NCI-H2196 treated with DMSO at 0.1 percent for 48 hours (cell line): ENCODE measurements at regions not wholly inside any gene's neighbourhood (a gene's known extent, or its start where the extent isn't known, plus 50 kb on each side); places are given as distances from the start of the nearest gene placed in this dataset.
"Not testable (repeated sequence)": the region's sequence is repeated elsewhere in the genome, so short reads cannot be mapped to it uniquely, and the experiment has no call there.

Source experiments
- DNase-seq: peaks from one replicate; lab custom pipeline; 2025; ENCODE audit not compliant: unreplicated experiment; lab: John Stamatoyannopoulos, UW

DNA sequence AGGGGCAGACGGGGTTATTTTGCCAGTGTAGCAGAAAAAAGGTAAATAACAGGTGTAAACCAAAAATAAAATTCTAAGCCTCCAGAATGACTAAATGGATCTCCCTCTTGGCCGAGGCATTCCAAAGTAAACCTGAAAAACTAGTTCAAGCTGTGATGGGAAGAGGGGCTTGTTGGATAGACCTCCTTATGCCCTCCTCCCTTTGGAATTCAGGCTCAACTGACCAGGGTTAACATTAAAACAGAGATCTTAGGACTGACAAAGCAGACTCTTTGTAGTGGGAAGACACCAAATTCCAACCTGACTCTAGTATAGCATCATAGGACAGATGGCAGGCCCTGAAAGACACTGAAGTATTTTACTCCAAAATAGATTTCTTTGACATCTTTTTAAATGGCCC, 113.8 kb upstream of the ITGB1 start:
- DNase-seq = no peak

DNA sequence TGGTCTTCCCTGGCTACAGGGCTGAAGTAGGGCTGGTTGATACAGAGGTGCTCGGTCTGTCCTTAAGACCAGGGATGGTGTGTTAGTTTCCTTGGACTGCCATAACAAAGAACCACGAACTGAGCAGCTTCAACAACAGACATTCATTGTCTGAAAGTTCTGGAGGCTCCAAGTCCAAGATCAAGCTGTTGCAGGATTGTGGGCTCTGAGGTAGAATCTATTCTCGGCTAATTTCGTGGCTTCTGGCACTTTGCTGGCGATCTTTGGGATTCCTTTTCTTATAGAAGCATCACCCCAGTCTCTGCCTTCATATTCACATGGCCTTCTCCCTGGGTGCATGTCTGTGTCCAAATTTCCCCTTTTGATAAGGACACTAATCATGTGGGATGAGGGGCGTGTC, 112.1 kb upstream of the ITGB1 start:
- no peak for DNase-seq

DNA sequence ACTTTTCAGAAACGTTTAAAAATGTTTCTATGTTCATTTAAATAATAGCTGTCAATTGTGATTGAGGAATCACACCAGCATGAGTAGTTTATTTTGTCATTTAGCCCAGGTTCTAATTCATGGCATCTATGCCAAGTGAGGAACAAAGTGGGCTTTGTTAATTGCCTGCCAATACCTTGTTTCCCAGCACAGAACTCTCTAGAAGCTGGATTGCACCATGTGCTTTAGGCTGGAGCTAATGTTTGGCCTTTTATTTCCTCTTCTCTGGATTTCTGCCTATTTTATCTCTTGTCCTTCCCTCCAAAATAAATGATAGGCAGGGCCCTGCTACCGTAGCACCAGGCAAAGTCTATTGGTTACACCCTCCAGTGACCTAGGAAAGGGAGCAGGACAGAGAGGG, 109.9 kb upstream of the ITGB1 start:
- DNase-seq = no peak

DNA sequence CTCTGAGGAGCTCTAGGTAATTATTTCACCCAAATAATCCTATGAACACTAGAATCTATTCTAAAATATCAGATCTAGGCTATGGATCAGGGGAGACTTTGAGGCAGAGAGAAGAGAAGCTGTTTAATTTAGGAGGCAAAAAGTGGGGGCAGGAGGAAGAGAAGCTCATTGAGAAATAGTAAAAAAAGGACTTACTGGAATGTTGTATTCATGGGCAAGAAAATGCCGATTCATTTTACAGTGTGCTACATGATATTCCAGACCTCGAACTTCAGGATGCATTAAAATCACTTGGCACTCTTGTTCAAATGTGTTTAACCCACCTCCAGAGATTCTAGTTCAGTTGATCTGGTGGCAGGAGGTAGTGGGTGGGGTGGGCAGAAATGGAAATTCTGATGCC, 109.5 kb upstream of the ITGB1 start:
- no peak for DNase-seq

DNA sequence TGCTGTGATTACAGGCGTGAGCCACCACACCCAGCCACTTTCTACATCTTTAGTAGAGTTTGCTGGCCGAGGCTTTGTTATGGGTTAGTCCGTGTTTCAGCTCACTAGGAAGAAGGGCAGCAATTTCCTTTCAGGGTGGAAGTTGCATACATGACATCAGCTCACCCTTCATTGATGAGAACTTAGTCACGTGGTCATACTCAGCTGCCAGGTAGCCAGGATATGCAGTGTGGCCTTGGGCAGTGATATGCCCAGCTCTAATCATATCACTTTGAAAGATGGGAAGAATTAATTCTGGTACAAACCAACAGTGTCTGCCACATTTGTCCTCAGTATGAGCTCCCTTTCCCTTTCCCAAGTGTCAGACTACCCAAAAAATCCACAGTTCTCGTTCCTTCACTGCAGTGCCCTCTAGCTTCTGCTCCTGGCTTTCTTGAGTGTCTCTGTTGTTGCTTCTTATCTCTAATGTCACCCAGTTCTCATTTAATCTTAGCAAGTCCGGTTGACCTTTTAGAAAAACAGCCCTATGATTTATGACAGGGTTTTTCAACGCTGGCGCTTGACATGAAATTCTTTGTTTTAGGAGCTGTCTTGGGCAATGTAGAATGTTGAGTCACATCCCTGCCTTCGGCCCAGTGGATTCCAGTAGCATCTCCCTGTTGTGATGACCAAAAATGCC, 108.7 kb upstream of the ITGB1 start:
- DNase-seq = no peak

DNA sequence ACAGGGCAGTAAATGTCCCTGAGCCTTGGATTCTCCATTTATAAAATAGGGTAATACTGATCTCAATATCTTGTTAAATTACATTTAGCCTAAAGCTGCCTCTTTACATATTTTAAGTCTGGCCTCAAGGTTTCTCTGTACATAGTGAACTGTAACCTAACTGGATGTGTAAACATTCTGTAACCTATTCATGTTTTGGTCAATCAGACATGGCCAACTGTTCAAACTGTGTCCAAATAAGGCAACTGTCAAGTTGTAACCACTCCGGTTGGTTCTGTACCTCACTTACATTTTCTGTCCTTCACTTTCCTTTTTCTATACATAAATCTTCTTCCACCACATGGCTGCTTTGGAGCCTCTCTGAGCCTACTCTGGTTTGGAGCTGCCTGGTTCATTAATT, 107.1 kb upstream of the ITGB1 start:
- DNase-seq = no peak

DNA sequence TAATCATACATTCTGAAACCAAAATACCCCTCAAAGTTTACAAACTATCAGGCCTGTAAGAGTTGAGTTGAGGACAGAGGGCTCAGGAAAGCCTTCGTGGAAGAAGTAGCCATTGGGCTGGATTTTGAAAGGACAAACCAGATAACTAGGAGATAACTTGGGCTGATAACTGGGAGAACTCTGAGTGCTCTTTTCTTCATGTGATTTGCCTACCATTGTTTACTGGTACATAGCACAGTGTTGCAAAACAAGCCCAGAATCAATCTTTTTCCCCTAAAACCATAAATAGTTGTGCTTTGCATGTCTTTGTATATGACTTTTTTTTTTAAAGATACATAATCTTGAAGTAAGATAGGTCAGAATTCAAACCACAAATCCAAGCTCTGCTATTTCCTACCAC, 106.7 kb upstream of the ITGB1 start:
- DNase-seq = no peak

DNA sequence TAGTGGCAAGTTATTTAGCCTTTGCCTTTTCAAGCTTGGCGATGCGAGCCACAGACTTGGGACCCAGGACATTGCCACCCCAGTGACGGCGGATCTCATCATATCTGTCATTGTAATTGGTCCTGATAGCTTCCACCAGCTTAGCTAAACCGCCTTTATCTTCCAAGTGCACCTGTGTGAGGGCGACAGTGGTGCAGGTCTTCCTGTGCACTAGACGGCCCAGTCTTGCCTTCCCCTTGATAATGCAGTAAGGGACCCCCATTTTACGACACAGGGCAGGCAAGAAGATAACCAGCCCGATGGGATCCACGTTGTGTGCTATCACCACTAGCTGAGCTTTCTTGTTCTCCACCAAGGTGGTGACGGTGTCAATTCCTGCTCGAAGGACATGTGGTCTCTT, 99.6 kb upstream of the ITGB1 start:
- no peak for DNase-seq

DNA sequence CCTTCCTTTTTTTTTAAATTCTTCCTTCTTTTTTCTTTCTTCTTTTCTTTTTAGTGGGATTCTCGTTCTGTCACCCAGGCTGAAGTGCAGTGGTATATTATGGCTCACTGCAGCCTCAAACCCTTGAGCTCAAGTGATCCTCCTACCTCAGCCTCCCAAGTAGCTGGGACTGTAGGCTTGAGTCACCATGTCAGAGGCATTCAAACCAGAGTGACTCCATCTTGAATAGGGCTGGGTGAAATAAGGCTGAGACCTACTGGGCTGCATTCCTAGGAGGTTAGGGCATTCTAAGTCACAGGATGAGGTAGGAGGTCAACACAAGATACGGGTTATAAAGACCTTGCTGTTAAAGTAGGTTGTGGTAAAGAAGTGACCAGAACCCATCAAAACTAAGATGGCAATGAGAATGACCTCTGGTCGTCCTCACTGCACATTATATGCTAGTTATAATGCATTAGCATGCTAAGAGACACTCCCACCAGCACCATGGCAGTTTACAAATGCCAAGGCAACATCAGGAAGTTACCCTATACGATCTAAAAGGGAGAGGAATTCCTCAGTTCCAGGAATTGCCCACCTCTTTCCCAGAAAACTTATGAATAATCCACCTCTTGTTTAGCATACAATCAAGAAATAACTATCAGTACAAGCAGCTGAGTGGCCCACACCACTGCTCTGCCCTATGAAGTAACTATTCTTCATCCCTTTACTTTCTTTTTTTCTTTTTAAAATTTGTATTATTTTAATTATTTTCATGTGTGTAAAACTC, 99.0 kb upstream of the ITGB1 start:
- no peak for DNase-seq

DNA sequence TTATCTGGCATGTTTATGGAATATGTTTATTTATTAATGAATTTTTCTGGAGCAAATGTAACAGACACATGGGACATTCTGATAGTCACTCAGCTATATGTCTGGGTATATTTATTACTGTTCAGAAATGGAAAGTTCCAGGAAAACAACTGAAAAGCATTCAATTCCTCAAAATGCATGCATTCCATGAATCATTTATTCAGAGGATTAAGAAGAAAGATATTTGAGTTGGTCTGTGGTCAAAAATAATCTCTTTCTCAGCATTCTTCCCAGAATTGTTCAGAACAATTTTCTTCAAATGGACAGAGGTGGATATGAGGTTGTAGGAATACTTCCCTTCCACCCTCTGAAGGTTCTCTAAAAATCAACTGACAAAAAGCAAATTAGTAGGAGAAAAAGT, 97.6 kb upstream of the ITGB1 start:
- no peak for DNase-seq

DNA sequence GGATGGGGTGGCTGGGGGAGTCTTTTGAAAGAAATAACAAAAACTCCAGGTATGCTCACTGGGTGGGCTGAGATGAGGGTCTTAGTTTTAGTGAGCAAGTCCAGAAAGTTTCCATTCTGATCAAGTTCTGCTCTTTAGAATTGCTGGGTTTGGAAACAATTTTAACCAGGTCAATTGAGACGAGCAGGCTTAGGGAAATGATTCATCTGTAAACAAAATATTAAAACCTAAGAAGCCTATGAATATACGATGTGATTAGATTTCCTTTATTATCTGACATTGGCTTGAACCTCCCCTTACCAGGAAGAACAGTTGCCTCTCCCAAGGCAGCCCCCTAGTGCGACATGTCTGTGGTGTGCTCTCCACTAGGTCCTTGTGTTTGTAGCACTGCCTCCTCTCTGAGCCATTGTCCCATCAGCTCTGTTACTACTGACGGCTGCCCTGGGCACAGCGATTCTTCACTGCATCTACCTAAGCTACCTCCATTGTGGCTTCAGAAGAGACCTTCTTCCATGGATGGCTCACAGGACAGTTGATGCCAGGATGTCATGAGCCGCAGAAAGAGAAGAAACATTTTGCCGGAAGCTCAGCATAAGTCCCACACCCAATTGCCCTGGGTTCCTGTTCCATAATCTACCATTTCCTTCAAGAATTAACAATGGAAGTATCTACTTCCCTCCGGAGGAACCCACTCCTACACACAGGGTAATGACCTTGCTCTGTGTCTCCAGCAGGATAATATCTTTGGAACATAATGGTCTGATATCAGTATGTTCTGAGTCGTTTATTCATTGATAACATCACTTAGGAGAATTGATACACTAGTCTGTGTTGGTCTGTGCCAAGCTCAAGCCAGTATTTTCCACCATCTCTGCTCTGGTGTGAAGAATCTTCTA, 95.1 kb upstream of the ITGB1 start:
- no peak for DNase-seq

DNA sequence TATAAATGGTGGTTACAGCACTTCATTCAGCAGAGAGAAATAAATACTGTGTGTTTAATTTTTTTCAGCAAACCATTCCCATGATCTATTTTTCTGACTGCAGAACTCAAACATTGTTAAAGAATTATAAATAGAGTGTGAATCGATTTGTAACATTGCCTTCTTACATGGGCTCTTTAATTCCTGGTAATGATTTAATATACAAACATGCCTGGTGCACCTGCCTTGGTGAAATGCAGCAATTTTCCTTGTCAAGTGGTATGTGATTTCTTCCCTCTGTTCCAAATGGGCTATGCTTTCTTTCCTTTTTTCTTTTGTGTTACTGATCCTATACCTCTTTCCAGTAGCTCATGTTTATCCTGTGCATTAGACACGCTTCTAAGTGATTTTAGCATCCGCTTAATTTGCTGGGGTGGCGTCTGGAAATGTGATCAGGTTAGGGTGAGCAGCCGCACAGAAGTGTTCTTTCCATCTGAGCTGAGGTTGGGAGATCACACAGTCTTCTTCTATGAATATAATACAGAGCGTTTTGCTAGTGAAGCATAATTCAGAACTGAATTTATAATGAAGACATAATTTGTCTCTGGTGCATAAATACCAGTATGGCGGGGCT, 94.3 kb upstream of the ITGB1 start:
- no peak for DNase-seq

DNA sequence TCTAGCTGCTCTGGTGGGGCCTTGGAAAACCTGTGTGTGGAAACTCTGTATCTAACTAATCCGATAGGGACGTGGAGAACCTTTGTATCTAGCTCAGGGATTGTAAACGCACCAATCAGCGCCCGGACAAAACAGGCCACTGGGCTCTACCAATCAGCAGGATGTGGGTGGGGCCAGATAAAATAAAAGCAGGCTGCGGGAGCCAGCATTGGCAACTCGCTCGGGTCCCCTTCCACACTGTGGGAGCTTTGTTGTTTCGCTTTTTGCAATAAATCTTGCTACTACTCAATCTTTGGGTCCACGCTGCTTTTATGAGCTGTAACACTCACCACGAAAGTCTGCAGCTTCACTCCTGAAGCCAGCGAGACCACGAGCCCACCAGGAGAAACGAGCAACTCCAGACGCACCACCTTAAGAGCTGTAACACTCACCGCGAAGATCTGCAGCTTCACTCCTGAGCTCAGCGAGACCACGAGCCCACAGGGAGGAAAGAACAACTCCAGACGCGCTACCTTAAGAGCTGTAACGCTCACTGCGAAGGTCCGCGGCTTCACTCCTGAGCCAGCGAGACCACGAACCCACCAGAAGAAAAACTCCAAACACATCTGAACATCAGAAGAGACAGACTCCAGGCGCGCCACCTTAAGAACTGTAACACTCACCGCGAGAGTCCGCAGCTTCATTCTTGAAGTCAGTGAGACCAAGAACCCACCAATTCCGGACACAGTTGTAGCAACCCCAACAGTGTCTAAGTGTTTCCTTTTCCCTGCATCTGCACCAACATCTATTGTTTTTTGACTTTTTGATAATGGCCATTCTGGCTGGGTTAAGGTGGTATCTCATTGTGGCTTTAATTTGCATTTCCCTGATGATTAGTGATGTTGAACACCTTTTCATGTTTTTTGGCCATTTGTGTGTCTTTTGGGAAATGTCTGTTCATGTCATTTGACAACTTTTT, 92.2 kb upstream of the ITGB1 start:
- DNase-seq = not testable (repeated sequence)

DNA sequence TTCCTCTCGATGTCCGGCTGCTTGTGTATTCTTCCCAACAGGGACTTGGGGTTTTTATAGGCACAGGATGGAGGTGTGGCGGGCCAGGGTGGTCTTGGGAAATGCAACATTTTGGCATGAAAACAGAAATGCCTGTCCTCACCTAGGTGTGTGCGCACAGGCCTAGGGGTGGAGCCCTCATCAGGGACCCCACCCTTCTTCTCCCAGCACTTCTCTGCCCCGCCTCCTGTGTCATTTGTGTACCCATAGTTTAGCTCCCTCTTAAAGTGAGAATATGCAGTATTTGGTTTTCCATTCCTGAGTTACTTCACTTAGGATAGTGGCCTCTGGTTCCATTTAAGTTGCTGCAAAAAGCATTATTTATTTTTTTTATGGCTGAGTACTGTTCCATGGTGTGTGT, 90.2 kb upstream of the ITGB1 start:
- DNase-seq = no peak

DNA sequence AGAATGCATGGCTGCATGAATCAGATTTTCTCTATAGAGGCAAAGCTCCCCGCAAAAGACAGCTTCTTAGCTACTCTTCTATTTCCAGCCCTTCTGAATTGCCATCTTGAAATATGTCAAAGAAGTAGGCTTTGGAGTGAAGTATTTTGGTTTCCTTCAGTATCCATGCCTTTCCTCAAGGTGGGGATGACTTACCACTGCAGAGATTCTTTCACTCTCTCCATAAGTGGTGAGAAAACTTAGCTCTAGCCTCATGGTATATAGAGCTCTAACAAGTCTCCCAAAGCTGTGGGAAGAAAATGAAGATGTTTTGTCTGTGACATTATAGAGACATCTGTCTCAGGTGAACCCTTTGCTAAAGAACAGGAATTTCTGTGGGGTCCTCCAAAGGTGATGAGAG, 89.6 kb upstream of the ITGB1 start:
- no peak for DNase-seq

DNA sequence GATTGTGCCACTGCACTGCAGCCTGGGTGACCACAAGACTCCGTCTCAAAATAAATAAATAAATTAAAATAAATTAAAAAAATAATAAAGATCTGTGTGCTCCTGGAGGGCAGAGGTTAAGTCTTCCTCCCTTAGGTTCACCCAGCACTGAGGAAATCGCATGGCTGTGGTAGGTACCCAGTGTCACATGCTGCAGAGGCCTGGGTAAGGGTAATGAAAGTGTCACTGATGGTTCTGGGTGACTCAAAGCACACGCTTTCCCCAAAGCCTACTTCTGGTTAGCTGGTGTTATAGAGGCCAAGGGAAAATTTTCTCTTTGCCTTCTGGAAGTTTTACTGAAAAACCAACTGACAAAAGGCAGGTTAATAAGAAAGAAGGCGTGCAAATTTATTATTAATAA, 88.8 kb upstream of the ITGB1 start:
- DNase-seq = no peak

DNA sequence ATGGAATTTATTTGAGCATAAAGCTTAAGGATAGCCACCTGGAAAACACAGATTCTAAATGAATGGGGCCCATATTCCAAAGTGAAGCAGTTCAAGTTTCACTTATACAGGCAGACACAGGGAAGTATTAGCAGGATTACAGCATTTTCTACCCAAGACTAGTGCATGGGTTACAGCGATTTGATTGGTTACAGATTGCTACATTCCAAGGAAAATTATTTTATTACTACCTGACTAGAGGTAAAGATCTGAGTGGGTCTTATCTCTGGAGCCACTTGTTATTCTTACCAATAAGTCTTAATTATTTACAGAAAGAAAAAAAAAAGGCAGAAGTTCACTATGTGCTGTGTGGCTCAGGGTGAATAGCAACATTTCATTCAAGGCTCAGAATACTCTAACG, 87.4 kb upstream of the ITGB1 start:
- no peak for DNase-seq

DNA sequence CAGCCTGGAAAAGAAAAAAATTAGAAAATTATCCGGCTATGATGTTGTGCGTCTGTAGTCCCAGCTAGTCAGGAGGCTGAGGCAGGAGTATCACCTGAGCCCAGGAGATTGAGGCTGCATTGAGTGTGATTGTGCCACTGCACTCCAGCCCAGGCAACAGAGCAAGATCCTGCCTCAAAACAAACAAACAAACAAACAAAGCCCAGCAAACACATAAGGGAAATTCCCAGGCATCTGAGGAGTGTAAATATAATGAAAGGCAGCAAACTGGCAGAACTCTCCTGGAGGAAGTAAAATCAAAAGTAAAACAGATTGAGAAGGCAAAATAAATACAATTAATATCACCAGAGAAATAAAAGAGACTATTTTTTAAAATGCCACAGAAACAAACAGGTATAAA, 84.5 kb upstream of the ITGB1 start:
- DNase-seq = no peak

DNA sequence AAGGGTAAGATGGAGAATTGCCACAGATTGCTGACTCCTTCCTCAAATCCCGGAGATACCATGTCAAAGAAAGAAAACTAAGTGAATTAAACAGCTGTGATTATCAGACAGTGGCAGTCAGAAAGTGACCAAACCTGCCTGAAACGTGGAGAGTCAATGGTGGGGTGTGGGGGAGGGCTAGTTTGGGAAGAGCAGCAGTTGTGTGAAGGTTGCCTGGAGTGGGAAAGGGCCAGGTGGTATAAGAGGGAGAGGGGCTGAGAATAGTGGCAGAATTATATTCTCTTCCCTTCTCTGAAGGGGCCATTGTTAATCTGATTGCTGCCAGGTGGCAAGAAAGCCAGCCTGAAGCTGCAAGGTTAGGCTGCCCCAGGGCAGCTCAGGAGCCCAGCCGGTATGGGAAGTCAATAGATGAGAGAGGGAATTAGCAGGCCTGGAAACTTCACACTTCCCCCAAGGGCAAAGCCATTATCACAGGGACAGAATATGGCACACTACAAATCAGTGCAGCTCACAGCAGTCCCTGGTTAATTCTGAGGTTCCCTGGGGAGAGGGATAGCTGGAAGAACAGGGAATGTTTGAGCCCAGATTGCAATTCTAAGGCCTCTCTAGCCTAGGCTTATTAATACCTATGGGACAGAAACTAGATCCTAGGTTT, 83.9 kb upstream of the ITGB1 start:
- DNase-seq = no peak

DNA sequence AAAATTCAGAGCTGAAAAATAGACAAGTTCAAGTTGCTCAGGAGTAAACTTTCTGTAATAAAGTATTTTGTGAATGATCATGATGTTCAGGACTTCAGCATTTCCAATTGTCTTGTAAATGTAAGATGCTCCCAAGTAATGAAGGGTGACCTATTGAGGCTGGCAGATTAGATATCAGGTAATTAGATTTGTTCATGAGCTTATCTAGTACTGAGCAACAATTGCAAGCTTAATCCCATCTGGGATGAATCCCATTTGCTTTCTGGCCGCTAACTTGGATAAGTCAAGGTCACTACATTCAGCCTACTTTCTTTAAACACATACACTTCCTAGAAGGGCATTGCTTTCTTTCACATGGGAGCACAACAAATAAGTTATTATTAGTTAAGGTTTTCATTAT, 82.4 kb upstream of the ITGB1 start:
- DNase-seq = no peak
